ENCODE measurements at regions not wholly inside any gene's neighbourhood (a gene's known extent, or its start where the extent isn't known, plus 50 kb on each side); places are given as distances from the start of the nearest gene placed in this dataset.
A peak's percentile ranks its signal among the peaks of the same experiment; 100 is the strongest.

DNA sequence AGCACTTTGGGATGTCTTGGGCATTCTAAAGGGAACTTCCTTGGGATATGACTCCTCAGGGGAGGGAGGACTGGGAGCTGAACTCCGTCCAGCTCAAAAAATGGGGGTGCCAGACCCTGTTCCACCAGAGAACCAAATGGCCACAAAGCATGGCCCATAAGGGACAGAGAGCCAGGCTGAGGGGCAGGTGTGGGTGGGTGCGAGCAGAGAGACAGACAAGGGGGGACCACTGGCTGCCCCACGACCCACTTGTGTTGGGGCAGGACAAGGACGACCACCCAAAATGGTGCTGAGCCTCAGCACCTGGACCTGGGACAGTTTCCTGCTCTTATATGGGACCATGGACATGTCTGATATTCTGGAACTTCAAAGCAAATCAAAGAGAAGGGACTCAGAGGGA, 148.2 kb upstream of the MLN start:
- no peak for DNase-seq (ENCODE audit: low read depth in 3 of 3, low spot score in 2 of 3)

GRCh38 chr6:33950891-33951889, 147.4 kb upstream of the MLN start:
- DNase-seq (ENCODE audit: low read depth in 3 of 3, low spot score in 2 of 3) = no peak

DNA sequence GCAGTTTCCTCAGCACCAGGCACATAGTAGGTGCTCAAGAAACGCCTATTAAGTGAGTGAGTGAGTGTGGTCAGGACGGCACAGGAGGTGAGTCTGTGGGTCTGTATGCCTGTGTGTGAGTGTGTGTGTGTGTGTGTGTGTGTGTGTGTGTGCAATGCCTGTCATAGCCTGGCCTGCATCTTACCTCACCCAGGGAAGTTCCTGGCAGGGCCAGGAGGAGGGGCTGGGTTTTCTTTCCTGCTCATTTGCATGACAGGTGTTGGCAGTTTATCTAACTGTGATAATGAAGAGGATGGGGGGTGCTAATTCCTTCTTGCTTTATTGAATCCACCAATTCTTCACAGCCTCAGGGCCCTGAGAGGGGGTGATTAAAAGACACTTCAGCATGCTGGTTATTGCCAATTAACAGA, 146.7 kb upstream of the MLN start:
- no peak for DNase-seq (ENCODE audit: low read depth in 3 of 3, low spot score in 2 of 3)

- DNase-seq (ENCODE audit: low read depth in 3 of 3, low spot score in 2 of 3) = no peak
Observed at GRCh38 chr6:33949877-33950435, 146.2 kb upstream of the MLN start.

DNA sequence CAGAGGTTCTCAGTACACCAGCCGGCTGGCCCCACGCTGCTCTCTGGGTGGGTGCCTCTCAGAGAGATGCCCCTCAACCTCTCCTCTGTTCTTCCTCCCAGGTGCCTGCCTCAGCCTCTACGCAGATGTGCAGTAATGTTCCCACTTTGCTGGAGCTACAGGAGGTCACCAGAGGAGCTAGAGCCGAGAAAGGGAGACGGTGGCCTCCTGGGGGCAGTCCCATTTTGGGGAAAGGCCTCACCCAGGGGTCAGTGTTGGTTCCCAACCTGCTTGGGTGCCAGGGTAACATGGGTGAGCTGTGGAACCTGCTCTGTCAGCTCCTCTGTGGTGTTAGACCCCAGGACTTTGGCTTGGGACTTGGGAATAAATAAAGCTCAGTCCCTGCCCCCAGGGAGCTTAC, 145.3 kb upstream of the MLN start:
- no peak for DNase-seq (ENCODE audit: low read depth in 3 of 3, low spot score in 2 of 3)

- DNase-seq (ENCODE audit: low read depth in 3 of 3, low spot score in 2 of 3) = no peak
Observed at GRCh38 chr6:33947916-33948594, 144.3 kb upstream of the MLN start.

DNA sequence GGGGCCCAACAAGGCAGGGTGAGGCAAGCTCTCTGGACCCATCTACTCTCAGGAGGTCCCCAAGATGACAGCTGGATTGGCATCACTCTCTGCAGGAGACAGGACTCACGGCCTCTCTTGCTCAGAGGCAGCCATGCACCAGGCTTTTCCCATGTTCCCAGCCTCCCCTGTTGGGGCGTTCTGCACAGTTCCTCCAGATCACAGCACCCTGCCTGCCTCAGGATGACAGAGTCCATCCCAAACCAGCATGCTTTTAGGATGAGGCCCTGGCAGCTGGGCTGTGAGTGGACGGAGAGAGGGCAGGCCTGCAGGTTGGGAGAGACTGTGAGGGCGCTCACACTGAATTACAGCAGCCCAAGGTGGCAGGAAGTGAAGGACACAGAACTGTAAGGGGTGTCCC, 143.2 kb upstream of the MLN start:
- DNase-seq (ENCODE audit: low read depth in 3 of 3, low spot score in 2 of 3) = no peak

DNA sequence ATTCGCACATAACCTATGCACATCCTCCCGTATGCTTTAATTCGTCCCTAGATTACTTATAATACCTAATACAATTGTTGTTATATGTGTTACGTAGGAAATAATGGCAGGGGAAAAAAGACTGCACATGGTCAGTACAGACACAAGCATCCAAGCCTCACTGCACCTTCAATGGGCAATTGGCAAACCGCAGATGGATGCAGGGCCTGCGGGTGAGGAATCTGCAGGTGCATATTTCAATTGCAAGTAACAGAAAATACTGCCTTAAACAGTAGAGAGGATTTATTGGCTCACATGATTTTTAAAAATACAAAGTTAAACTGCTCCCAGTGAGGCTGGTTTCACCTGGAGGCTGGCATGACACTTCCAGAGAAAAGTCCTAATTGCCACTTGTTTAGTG, 142.1 kb upstream of the MLN start:
- no peak for DNase-seq (ENCODE audit: low read depth in 3 of 3, low spot score in 2 of 3)

- no peak for DNase-seq (ENCODE audit: low read depth in 3 of 3, low spot score in 2 of 3)
Observed at GRCh38 chr6:33944686-33945411, 141.0 kb upstream of the MLN start.

- no peak for DNase-seq (ENCODE audit: low read depth in 3 of 3, low spot score in 2 of 3)
Observed at GRCh38 chr6:33936886-33937285, 133.1 kb upstream of the MLN start.

DNA sequence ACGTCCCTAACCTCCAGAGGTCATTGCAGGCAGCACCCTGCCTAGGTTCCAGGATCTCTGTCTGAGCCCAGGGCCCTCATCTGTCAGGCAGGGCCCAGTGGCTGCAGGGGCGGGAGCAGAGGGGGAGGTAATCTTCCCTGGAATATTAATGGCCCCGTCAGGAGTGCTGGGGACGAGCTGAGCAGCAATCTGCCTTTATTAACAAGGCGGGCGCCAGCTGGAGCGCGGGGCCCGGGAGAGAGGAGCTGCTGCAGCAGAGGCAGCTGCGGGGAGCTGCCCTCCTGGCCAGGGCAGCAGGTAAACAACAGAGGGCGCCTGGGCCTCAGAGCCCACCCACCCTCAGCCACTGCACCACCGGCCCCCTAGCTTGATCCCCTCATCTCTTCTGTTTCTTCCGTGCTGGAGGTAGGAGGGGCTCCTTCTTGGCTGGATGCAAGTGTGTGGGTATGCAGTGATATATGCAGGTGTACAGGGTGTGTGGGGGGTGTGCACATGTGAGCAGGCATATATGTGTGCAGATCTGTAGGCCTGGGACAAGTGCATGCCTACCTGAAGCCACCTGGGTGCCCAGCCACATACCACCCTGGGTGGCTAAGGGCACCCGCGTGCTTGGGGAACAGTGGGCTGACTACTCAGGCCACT, 131.8 kb upstream of the MLN start:
- no peak for DNase-seq (ENCODE audit: low read depth in 3 of 3, low spot score in 2 of 3)

- no peak for DNase-seq (ENCODE audit: low read depth in 3 of 3, low spot score in 2 of 3)
Observed at GRCh38 chr6:33934731-33935270, 131.0 kb upstream of the MLN start.

GRCh38 chr6:33933101-33933500, 129.3 kb upstream of the MLN start:
- DNase-seq (ENCODE audit: low read depth in 3 of 3, low spot score in 2 of 3) = no peak

- no peak for DNase-seq (ENCODE audit: low read depth in 3 of 3, low spot score in 2 of 3)
Observed at GRCh38 chr6:33931799-33932198, 128.0 kb upstream of the MLN start.

DNA sequence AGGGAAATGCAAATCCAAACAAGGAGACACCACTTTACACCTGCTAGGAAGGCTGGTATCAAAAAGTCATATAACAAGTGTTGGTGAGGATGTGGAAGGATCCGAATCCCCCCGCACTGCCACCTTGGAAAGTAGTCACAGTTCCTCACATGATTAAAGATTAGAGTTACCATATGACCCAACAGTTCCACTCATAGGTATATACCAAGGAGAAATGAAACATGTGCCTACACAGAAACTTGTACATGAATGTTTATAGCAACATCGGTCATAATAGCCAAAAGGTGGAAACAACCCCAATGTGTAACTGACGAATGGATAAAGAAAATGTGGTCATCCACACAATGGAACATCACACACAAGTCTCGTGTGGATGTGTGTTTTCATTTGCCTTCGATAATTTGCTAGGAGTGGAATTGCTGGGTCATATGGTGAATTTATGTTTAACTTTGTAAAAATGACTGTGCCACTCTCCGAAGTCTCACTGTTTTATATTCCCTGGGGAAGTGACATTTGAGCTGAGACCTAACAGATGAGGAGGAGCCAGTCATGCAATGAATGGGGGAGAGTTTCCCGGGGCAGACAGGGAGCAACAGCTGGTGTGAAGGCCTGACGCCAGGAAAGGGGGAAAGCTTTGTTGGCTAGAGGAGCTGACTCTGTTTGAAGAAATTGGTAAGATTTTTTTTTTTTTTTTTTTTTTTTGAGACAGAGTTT, 125.9 kb upstream of the MLN start:
- peak in 2 of 3 donors; percentile 23 to 34 for DNase-seq (ENCODE audit: low read depth in 3 of 3, low spot score in 2 of 3)

DNA sequence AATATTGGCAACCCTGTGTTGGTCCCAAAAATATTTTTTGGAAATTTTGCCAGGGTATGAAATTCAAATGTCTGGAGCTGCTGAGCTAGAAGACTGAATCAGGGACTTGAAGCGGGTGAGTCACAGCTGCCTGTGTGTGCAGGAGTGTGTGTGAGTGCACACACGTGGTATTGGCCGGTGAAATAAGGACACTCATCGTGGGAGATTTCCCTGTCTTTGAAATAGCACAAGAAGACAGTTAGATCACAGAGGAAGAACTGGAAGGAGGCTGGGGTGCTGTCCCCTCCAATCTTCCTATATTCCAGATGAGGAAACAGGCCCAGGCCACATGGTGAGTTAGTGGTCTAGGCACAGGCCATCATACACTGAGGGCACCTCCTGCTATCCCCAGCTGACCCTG, 123.8 kb upstream of the MLN start:
- DNase-seq (ENCODE audit: low read depth in 3 of 3, low spot score in 2 of 3) = no peak

DNA sequence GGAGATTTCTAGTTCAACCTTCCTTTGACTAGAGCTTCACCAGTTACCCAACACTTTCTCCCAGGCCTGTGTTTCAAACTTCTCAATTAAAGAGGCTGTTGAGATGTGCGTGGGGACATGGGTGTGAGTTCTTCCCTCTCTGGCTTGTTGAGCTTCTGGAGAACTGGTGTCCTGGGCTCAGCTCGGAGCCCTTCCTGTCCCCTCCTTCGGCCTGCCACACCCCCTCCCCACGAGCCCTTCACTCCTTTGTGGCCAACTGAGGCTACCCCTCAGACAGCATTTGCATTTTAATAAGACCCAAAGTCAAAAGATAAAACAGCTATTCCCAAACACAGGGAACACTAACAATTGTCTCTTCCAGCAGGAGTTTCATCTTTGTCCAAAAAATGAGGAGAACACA, 123.3 kb upstream of the MLN start:
- no peak for DNase-seq (ENCODE audit: low read depth in 3 of 3, low spot score in 2 of 3)

DNA sequence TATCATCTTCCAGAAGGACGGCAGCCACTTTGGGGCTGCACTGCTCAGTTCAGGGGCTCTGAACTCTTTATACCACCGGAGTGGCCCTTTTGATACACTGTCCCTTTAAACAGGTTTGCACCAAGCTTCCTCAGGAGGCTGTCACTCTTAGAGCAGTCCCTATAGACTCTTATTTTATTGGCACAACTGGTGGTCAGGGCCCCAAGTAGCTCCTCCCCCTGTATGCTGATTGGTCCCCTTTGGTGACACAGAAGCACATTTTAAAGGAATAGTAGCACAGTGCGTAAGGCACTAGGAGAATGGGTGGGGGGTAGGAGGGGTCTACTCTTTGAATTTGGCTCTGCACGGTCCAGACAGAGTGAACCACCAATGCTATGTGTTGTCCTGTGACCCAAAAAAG, 122.6 kb upstream of the MLN start:
- no peak for DNase-seq (ENCODE audit: low read depth in 3 of 3, low spot score in 2 of 3)

- DNase-seq (ENCODE audit: low read depth in 3 of 3, low spot score in 2 of 3) = no peak
Observed at GRCh38 chr6:33925936-33926335, 122.1 kb upstream of the MLN start.

DNA sequence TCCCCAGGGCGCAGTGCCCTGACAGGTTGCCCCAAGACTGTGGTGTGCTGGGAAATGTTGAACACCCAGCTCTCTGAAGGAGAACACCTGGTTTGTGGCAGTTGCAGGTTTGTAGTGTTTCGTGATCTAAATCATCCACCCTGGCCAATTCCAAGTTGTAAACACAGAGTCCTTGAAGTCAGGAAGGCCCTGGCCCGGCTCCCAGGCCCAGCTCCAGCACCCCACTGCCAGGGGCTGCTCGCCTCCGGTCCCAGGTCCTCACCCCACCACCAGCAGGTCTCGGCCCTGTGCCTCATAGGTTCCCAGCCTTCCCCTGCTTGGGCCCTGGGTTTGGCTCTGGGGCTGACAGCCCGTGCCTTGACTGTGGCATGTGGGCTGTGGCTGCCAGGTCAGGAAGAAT, 121.4 kb upstream of the MLN start:
- DNase-seq (ENCODE audit: low read depth in 3 of 3, low spot score in 2 of 3) = no peak
